ENCODE measurements at regions not wholly inside any gene's neighbourhood (a gene's known extent, or its start where the extent isn't known, plus 50 kb on each side); places are given as distances from the start of the nearest gene placed in this dataset.

DNA sequence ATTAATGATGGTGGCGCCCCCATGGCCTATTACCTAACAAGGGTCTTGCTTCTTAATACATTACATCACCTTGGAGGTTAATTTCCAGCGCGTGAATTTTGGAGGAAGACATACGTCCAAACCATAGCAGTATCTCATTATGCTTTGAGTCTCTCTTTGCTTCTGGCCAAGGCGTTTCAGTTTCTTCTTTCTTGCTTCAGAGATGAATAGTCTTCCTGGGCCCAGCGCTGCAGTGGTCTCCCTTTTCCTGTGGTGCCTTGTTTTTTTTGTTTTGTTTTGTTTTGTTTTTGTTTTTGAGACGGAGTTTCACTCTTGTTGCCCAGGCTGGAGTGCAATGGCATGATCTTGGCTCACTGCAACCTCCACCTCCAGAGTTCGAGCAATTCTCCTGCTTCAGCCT lies 268.4 kb downstream of the SOX4 start:
- WGBS, 2 donors: 92 to 96% methylated on average over 8 of the region's 8 CpGs
- TF ChIP-seq, protein P1, sequence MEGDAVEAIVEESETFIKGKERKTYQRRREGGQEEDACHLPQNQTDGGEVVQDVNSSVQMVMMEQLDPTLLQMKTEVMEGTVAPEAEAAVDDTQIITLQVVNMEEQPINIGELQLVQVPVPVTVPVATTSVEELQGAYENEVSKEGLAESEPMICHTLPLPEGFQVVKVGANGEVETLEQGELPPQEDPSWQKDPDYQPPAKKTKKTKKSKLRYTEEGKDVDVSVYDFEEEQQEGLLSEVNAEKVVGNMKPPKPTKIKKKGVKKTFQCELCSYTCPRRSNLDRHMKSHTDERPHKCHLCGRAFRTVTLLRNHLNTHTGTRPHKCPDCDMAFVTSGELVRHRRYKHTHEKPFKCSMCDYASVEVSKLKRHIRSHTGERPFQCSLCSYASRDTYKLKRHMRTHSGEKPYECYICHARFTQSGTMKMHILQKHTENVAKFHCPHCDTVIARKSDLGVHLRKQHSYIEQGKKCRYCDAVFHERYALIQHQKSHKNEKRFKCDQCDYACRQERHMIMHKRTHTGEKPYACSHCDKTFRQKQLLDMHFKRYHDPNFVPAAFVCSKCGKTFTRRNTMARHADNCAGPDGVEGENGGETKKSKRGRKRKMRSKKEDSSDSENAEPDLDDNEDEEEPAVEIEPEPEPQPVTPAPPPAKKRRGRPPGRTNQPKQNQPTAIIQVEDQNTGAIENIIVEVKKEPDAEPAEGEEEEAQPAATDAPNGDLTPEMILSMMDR (IDR thresholded peaks at IDR 0.05; ENCODE audit: control extremely low read depth, extremely low read depth): no peak

DNA sequence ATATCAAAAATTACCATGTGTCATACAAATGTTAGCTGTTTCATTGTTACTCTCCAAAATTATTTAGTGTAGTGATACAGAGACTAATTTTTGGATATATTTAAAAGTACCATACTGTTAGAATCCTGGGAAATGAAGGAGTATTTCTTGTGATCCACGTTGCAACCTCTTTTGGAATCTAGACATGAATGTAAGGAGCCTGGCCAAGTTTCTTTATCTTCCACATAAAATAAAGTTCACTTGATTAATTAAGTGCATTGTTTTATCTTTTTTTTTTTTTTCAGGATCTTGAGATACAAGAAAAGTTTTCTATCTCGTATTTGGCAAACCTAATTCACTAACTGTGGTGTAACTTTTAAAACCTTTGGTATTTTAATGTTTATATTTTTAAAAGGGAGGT lies 270.7 kb downstream of the SOX4 start:
- H3K27ac ChIP-seq (ENCODE audit: low read depth in 1 of 2, low read length in 1 of 2): no peak overlapping the region
- 41 to 58% methylated on average over 2 of the region's 2 CpGs for WGBS, 2 donors
- TF ChIP-seq, protein P1 (IDR thresholded peaks at IDR 0.05; ENCODE audit: control extremely low read depth, extremely low read depth): no peak

More for the DNA sequence above, 268.4 kb downstream of the SOX4 start:
- no peak overlapping the region for H3K27ac ChIP-seq (ENCODE audit: low read depth in 1 of 2, low read length in 1 of 2)
- no peak for ATAC-seq (ENCODE audit: insufficient read depth, low FRiP score)
- no peak overlapping the region for H3K9ac ChIP-seq (ENCODE audit: insufficient read depth in 1 of 2, low read length in 2 of 2)
- no peak for DNase-seq
- H3K27me3 ChIP-seq (ENCODE audit: control insufficient read depth in 3 of 3, insufficient read depth in 3 of 3, low read length in 2 of 3): no peaks in the 10 kb centered on the region
- peaks cover 0 to 8% (median 2%) of the 10 kb centered on the region in 5 donors for H3K4me1 ChIP-seq (ENCODE audit: control insufficient read depth in 5 of 5, insufficient read depth in 5 of 5, low read length in 5 of 5)
- peaks cover 0 to 8% (median 0%) of the 10 kb centered on the region in 4 donors for H3K36me3 ChIP-seq (ENCODE audit: control insufficient read depth in 4 of 4, insufficient read depth in 4 of 4, low read length in 4 of 4)
- H3K4me3 ChIP-seq: no peak overlapping the region
- peaks cover 0 to 2% (median 0%) of the 10 kb centered on the region in 4 donors for H3K9me3 ChIP-seq (ENCODE audit: control insufficient read depth in 4 of 4, insufficient read depth in 3 of 4, low read length in 3 of 4)

DNA sequence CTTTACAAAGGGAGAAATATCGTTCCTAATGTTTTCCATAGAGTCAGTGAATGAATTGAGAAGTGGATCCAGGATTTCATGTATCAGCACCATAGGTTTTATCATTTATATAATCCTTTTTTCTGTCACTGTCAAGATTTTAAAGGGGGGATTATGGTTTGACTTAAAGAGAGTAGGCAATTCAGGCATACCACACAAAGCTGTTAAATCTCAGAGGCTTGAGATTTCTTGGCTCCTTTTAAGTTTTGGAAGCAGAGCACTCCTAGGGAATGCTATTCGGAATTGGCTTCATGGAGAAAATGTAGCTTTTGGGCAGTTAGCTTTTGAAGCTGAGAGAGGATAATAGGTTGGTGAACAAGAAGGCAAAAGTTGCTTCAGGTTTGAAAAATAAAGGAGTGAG lies 274.7 kb downstream of the SOX4 start:
- TF ChIP-seq, protein P1 (IDR thresholded peaks at IDR 0.05; ENCODE audit: control extremely low read depth, extremely low read depth): no peak
- Histone ChIP-seq H3K9me3 (ENCODE audit: control insufficient read depth in 4 of 4, insufficient read depth in 3 of 4, low read length in 3 of 4) (no peaks in the 10 kb centered on the region), H3K9ac (ENCODE audit: insufficient read depth in 1 of 2, low read length in 2 of 2) (no peak overlapping the region), H3K4me3 (no peak overlapping the region), H3K27me3 (ENCODE audit: control insufficient read depth in 3 of 3, insufficient read depth in 3 of 3, low read length in 2 of 3) (no peaks in the 10 kb centered on the region), H3K36me3 (ENCODE audit: control insufficient read depth in 4 of 4, insufficient read depth in 4 of 4, low read length in 4 of 4) (no peaks in the 10 kb centered on the region), H3K4me1 (ENCODE audit: control insufficient read depth in 5 of 5, insufficient read depth in 5 of 5, low read length in 5 of 5) (peaks cover 2 to 32% (median 6%) of the 10 kb centered on the region in 5 donors), H3K27ac (ENCODE audit: low read depth in 1 of 2, low read length in 1 of 2) (no peak overlapping the region)
- ATAC-seq (ENCODE audit: insufficient read depth, low FRiP score) (no peak), DNase-seq (peak in 2 of 3 donors; percentile 51 to 65)
- WGBS, 2 donors: 83 to 88% methylated on average over 2 of the region's 2 CpGs

More for the DNA sequence above, 270.7 kb downstream of the SOX4 start:
- Histone ChIP-seq H3K9me3 (ENCODE audit: control insufficient read depth in 4 of 4, insufficient read depth in 3 of 4, low read length in 3 of 4) (peaks cover 0 to 2% (median 0%) of the 10 kb centered on the region in 4 donors), H3K36me3 (ENCODE audit: control insufficient read depth in 4 of 4, insufficient read depth in 4 of 4, low read length in 4 of 4) (peaks cover 0 to 5% (median 0%) of the 10 kb centered on the region in 4 donors), H3K4me1 (ENCODE audit: control insufficient read depth in 5 of 5, insufficient read depth in 5 of 5, low read length in 5 of 5) (peaks cover 0 to 15% (median 6%) of the 10 kb centered on the region in 5 donors), H3K9ac (ENCODE audit: insufficient read depth in 1 of 2, low read length in 2 of 2) (peak overlapping the region in 1 of 2 donors; percentile 42), H3K4me3 (no peak overlapping the region), H3K27me3 (ENCODE audit: control insufficient read depth in 3 of 3, insufficient read depth in 3 of 3, low read length in 2 of 3) (no peaks in the 10 kb centered on the region)
- DNase-seq (peak in 2 of 3 donors; percentile 44 to 64), ATAC-seq (ENCODE audit: insufficient read depth, low FRiP score) (no peak)

All from lung (tissue), 11 donors.